Ectodermal cell (in vitro differentiated cells): ENCODE measurements at regions not wholly inside any gene's neighbourhood (a gene's known extent, or its start where the extent isn't known, plus 50 kb on each side); places are given as distances from the start of the nearest gene placed in this dataset.
"Not testable (repeated sequence)": the region's sequence is repeated elsewhere in the genome, so short reads cannot be mapped to it uniquely, and the experiment has no call there.

Experiments used
- H3K27ac ChIP-seq: 2 replicates; pipeline ENCODE4 v1.7.0; 2013; ENCODE audit warnings: mild to moderate bottlenecking, low read depth, low read length; ENCODE audit not compliant: insufficient read depth, poor library complexity, severe bottlenecking
- H3K27me3 ChIP-seq: 2 replicates; pipeline ENCODE4 v1.7.0; 2013; ENCODE audit warnings: mild to moderate bottlenecking, low read length; ENCODE audit not compliant: insufficient read depth, control insufficient read depth, poor library complexity, severe bottlenecking
- H3K36me3 ChIP-seq: one replicate; pipeline ENCODE4 v1.7.0; 2013; ENCODE audit warnings: low read length; ENCODE audit not compliant: control insufficient read depth, insufficient read depth
- H3K4me1 ChIP-seq: one replicate; pipeline ENCODE4 v1.7.0; 2013; ENCODE audit warnings: low read length; ENCODE audit not compliant: control insufficient read depth, insufficient read depth
- H3K4me3 ChIP-seq: 2 replicates; pipeline ENCODE4 v1.7.0; 2013; ENCODE audit warnings: low read depth, low read length, control low read depth; ENCODE audit not compliant: insufficient read depth
- H3K9me3 ChIP-seq: 2 replicates; pipeline ENCODE4 v1.7.0; 2013; ENCODE audit warnings: mild to moderate bottlenecking, low read length, moderate library complexity; ENCODE audit not compliant: control insufficient read depth
- WGBS, 2 experiments: methylation state at CpG; one replicate each; pipeline ENCODE4 v1.1.7; 2013; ENCODE audit warnings: missing lambda C conversion rate in 2 of 2; 5-methylcytosine and 5-hydroxymethylcytosine counted together

- not testable (repeated sequence) for H3K9me3 ChIP-seq, H3K36me3 ChIP-seq
- WGBS, 2 experiments: 93 to 94% methylated on average over 4 of the region's 4 CpGs
Measured at GRCh38 chr2:215889240-215889969, 123.9 kb downstream of the MREG start.

GRCh38 chr2:215888680-215889079 lies 124.7 kb downstream of the MREG start:
- Histone ChIP-seq H3K27ac (no peak overlapping the region), H3K27me3 (no peaks in the 10 kb centered on the region), H3K4me1 (no peaks in the 10 kb centered on the region), H3K9me3 (no peaks in the 10 kb centered on the region), H3K4me3 (no peak overlapping the region), H3K36me3 (no peaks in the 10 kb centered on the region)
- WGBS, 2 experiments: 88 to 100% methylated on average over 2 of the region's 2 CpGs

More at GRCh38 chr2:215889240-215889969, 123.9 kb downstream of the MREG start:
- not testable (repeated sequence) for H3K4me3 ChIP-seq, H3K4me1 ChIP-seq, H3K27ac ChIP-seq, H3K27me3 ChIP-seq

GRCh38 chr2:215887303-215887702 lies 126.0 kb downstream of the MREG start:
- 89 to 99% methylated on average over 2 of the region's 2 CpGs for WGBS, 2 experiments
- no peak overlapping the region for H3K4me3 ChIP-seq
- no peaks in the 10 kb centered on the region for H3K36me3 ChIP-seq
- no peaks in the 10 kb centered on the region for H3K27me3 ChIP-seq
- H3K4me1 ChIP-seq: no peaks in the 10 kb centered on the region
- H3K9me3 ChIP-seq: no peaks in the 10 kb centered on the region
- H3K27ac ChIP-seq: no peak overlapping the region

- H3K27ac ChIP-seq: no peak overlapping the region
- WGBS, 2 experiments: 94 to 97% methylated on average over 7 of the region's 7 CpGs
- H3K4me1 ChIP-seq: no peaks in the 10 kb centered on the region
- H3K9me3 ChIP-seq: no peaks in the 10 kb centered on the region
- H3K36me3 ChIP-seq: no peaks in the 10 kb centered on the region
- H3K27me3 ChIP-seq: no peaks in the 10 kb centered on the region
- H3K4me3 ChIP-seq: no peak overlapping the region
Measured at GRCh38 chr2:215886022-215886421, 127.3 kb downstream of the MREG start.

GRCh38 chr2:215885536-215885935 lies 127.8 kb downstream of the MREG start:
- H3K36me3 ChIP-seq: no peaks in the 10 kb centered on the region
- no peaks in the 10 kb centered on the region for H3K9me3 ChIP-seq
- no peak overlapping the region for H3K4me3 ChIP-seq
- H3K4me1 ChIP-seq: no peaks in the 10 kb centered on the region
- no peaks in the 10 kb centered on the region for H3K27me3 ChIP-seq
- 78 to 93% methylated on average over 2 of the region's 2 CpGs for WGBS, 2 experiments
- H3K27ac ChIP-seq: no peak overlapping the region

- 95 to 100% methylated on average over 4 of the region's 4 CpGs for WGBS, 2 experiments
- no peak overlapping the region for H3K27ac ChIP-seq
Measured at GRCh38 chr2:215884451-215885087, 128.8 kb downstream of the MREG start.

GRCh38 chr2:215883799-215884198 lies 129.6 kb downstream of the MREG start:
- no peaks in the 10 kb centered on the region for H3K4me1 ChIP-seq
- no peak overlapping the region for H3K4me3 ChIP-seq
- H3K27me3 ChIP-seq: no peaks in the 10 kb centered on the region
- H3K9me3 ChIP-seq: no peaks in the 10 kb centered on the region
- H3K36me3 ChIP-seq: no peaks in the 10 kb centered on the region
- no peak overlapping the region for H3K27ac ChIP-seq

More at GRCh38 chr2:215884451-215885087, 128.8 kb downstream of the MREG start:
- H3K36me3 ChIP-seq: no peaks in the 10 kb centered on the region
- no peak overlapping the region for H3K4me3 ChIP-seq
- H3K27me3 ChIP-seq: no peaks in the 10 kb centered on the region
- H3K4me1 ChIP-seq: no peaks in the 10 kb centered on the region
- H3K9me3 ChIP-seq: no peaks in the 10 kb centered on the region

- H3K36me3 ChIP-seq: no peaks in the 10 kb centered on the region
- no peak overlapping the region for H3K4me3 ChIP-seq
- no peaks in the 10 kb centered on the region for H3K27me3 ChIP-seq
- H3K4me1 ChIP-seq: no peaks in the 10 kb centered on the region
- H3K9me3 ChIP-seq: no peaks in the 10 kb centered on the region
- H3K27ac ChIP-seq: no peak overlapping the region
- 91 to 93% methylated on average over 2 of the region's 2 CpGs for WGBS, 2 experiments
Measured at GRCh38 chr2:215882689-215883088, 130.7 kb downstream of the MREG start.

GRCh38 chr2:215881582-215881981 lies 131.8 kb downstream of the MREG start:
- Histone ChIP-seq H3K36me3 (no peaks in the 10 kb centered on the region), H3K27ac (no peak overlapping the region), H3K4me1 (no peaks in the 10 kb centered on the region), H3K4me3 (no peak overlapping the region), H3K27me3 (no peaks in the 10 kb centered on the region), H3K9me3 (no peaks in the 10 kb centered on the region)
- 99% methylated on average over 2 of the region's 2 CpGs for WGBS, 2 experiments

GRCh38 chr2:215880970-215881369 lies 132.4 kb downstream of the MREG start:
- Histone ChIP-seq H3K4me1 (no peaks in the 10 kb centered on the region), H3K9me3 (no peaks in the 10 kb centered on the region), H3K27ac (no peak overlapping the region), H3K4me3 (no peak overlapping the region), H3K36me3 (no peaks in the 10 kb centered on the region), H3K27me3 (no peaks in the 10 kb centered on the region)
- WGBS, 2 experiments: 71 to 73% methylated on average over 4 of the region's 4 CpGs
